Neural progenitor cell (in vitro differentiated cells): ENCODE measurements at regions not wholly inside any gene's neighbourhood (a gene's known extent, or its start where the extent isn't known, plus 50 kb on each side); places are given as distances from the start of the nearest gene placed in this dataset.
"Not testable (repeated sequence)": the region's sequence is repeated elsewhere in the genome, so short reads cannot be mapped to it uniquely, and the experiment has no call there.

Experiments used
- CTCF ChIP-seq: fragments of 200-600 bp; sonication (generic); IDR thresholded peaks from 2 replicates; pipeline ENCODE4 v1.5.1; 2017; ENCODE audit warnings: antibody characterized with exemption, mild to moderate bottlenecking
- EZH2 ChIP-seq: fragments of 200-600 bp; sonication (generic); IDR thresholded peaks from 2 replicates; pipeline ENCODE4 v1.6.1; 2017; ENCODE audit warnings: antibody characterized with exemption, mild to moderate bottlenecking, moderate library complexity

GRCh38 chr21:10387692-10388450 is 133.5 kb upstream of the TPTE start:
- not testable (repeated sequence) for TF ChIP-seq CTCF, EZH2
